Gastrocnemius medialis (tissue), 4 donors: ENCODE measurements at regions not wholly inside any gene's neighbourhood (a gene's known extent, or its start where the extent isn't known, plus 50 kb on each side); places are given as distances from the start of the nearest gene placed in this dataset.

ENCODE experiments used
- ATAC-seq, 2 donors: fragments of 150-250 bp; one replicate each; pipeline ENCODE4 v1.9.1; 2016
- DNase-seq, 2 donors: peaks; one replicate each; pipeline ENCODE4 v3.0.0-alpha.2; 2019
- H3K27ac ChIP-seq, 4 donors: fragments of 200-600 bp; sonication (generic); 1 replicate in 1 of 4; 2 replicates in 3 of 4; pipeline ENCODE4 v1.5.1; 2016 to 2018; ENCODE audit warnings: mild to moderate bottlenecking in 2 of 4, moderate library complexity in 1 of 4
- H3K27me3 ChIP-seq, 3 donors: fragments of 200-600 bp; sonication (generic) in 2 of 3; 1 replicate in 1 of 3; 2 replicates in 2 of 3; pipeline versions ENCODE4 v1.5.1 to v1.6.0; 2016 to 2019; ENCODE audit warnings: mild to moderate bottlenecking in 1 of 3, moderate library complexity in 1 of 3
- H3K36me3 ChIP-seq, 2 donors: fragments of 200-600 bp; sonication (generic) in 1 of 2; one replicate each; pipeline ENCODE4 v1.5.1; 2017 to 2018
- H3K4me1 ChIP-seq, 2 donors: fragments of 200-600 bp; sonication (generic) in 1 of 2; one replicate each; pipeline ENCODE4 v1.5.1; 2016 to 2017; ENCODE audit warnings: mild to moderate bottlenecking in 2 of 2
- H3K4me3 ChIP-seq, 4 donors: fragments of 200-600 bp; sonication (generic) in 3 of 4; 1 replicate in 1 of 4; 2 replicates in 3 of 4; pipeline ENCODE4 v1.5.1; 2016 to 2019; ENCODE audit warnings: mild to moderate bottlenecking in 2 of 4
- H3K9me3 ChIP-seq, 3 donors: fragments of 200-600 bp; sonication (generic) in 2 of 3; 1 replicate in 1 of 3; 2 replicates in 2 of 3; pipeline ENCODE4 v1.5.1; 2016 to 2019
- CTCF ChIP-seq, 5 experiments: fragments of 450-650 bp in 3 of 5; fragments of 200-600 bp in 2 of 5; sonication (generic) in 2 of 5; IDR thresholded peaks in 4 of 5; conservative IDR thresholded peaks in 1 of 5; 1 replicate in 4 of 5; 2 replicates in 1 of 5; pipeline ENCODE4 v1.5.1; 2016 to 2019; ENCODE audit warnings: antibody characterized with exemption in 5 of 5, mild to moderate bottlenecking in 3 of 5, moderate library complexity in 3 of 5
- POLR2A ChIP-seq, 2 donors: fragments of 450-650 bp; IDR thresholded peaks; one replicate each; pipeline ENCODE4 v1.6.1; 2017; ENCODE audit warnings: antibody characterized with exemption in 2 of 2, mild to moderate bottlenecking in 2 of 2, moderate library complexity in 2 of 2
- in situ Hi-C, 4 donors: fragments of 200-750 bp; cut with MboI; loops; one replicate each; pipeline versions ENCODE4 v1.15.0 to v1.8.0; 2017; ENCODE audit warnings: low sequenced_read_pairs in 4 of 4
- intact Hi-C: fragments of 100-400 bp; cut with DNase I; formaldehyde crosslinking; loops from one replicate; pipeline ENCODE4 v1.15.1; 2023; ENCODE audit warnings: low total_unique reads

DNA sequence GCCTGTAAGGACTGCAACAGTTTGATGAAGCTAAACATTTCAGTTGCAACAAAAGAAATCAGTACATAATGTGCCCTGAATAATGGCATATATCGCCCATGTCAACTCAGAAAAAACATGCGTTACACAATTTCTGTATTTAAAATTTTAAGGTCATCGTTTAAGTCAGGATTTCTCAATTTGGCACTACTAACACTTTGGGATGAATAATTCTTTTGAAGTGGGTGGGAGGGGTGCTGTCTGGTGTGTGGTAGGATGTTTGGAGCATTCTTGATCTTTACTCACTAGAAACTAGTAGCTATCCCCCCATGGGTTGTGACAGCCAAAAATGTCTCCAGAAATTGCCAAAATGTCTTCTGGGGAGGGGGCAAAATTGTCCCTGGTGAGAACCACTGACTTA, 50.7 kb upstream of the CNTNAP4 start:
- H3K36me3 ChIP-seq: no peaks in the 10 kb centered on the region
- no peak overlapping the region for H3K27ac ChIP-seq
- no peak for TF ChIP-seq POLR2A (IDR thresholded peaks at IDR 0.05)
- TF ChIP-seq CTCF (IDR thresholded peaks at IDR 0.05 in 4 of 5, conservative IDR thresholded peaks at IDR 0.05 in 1 of 5): no peak
- no peak for DNase-seq
- H3K4me3 ChIP-seq: no peak overlapping the region
- no peaks in the 10 kb centered on the region for H3K4me1 ChIP-seq
- intact Hi-C loops: no loop called here
- ATAC-seq: no peak
- in situ Hi-C loops: no loop called here
- no peaks in the 10 kb centered on the region for H3K27me3 ChIP-seq
- no peaks in the 10 kb centered on the region for H3K9me3 ChIP-seq
